Liver (tissue), 8 donors: ENCODE measurements at regions not wholly inside any gene's neighbourhood (a gene's known extent, or its start where the extent isn't known, plus 50 kb on each side); places are given as distances from the start of the nearest gene placed in this dataset.

Experiments used
- DNase-seq: peaks from one replicate; pipeline ENCODE4 v3.0.0-alpha.2; 2017; ENCODE audit warnings: low spot score
- H3K27ac ChIP-seq, 2 donors: one replicate each; pipeline ENCODE4 v1.7.0; 2013; ENCODE audit warnings: inconsistent platforms in 2 of 2, low read length in 2 of 2, control low read depth in 1 of 2, low read depth in 1 of 2, mild to moderate bottlenecking in 1 of 2
- H3K27me3 ChIP-seq, 4 donors: one replicate each; pipeline versions ENCODE4 v1.6.1 to v1.7.0; 2013; ENCODE audit warnings: low read length in 3 of 4, inconsistent platforms in 1 of 4, mild to moderate bottlenecking in 1 of 4, moderate library complexity in 1 of 4; ENCODE audit not compliant: control insufficient read depth in 4 of 4, insufficient read depth in 4 of 4
- H3K36me3 ChIP-seq, 4 donors: one replicate each; pipeline versions ENCODE4 v1.6.1 to v1.7.0; 2013; ENCODE audit warnings: low read length in 3 of 4, mild to moderate bottlenecking in 3 of 4, low read depth in 1 of 4, moderate library complexity in 1 of 4; ENCODE audit not compliant: control insufficient read depth in 4 of 4, insufficient read depth in 3 of 4
- H3K4me1 ChIP-seq, 4 donors: one replicate each; pipeline versions ENCODE4 v1.6.1 to v1.7.0; 2013; ENCODE audit warnings: low read length in 3 of 4, mild to moderate bottlenecking in 3 of 4, moderate library complexity in 1 of 4; ENCODE audit not compliant: control insufficient read depth in 4 of 4, insufficient read depth in 4 of 4
- H3K4me3 ChIP-seq, 3 donors: one replicate each; pipeline versions ENCODE4 v1.6.1 to v1.7.0; 2013; ENCODE audit warnings: low read length in 3 of 3, control low read depth in 1 of 3, low read depth in 1 of 3, mild to moderate bottlenecking in 1 of 3
- H3K9ac ChIP-seq, 2 donors: one replicate each; pipeline ENCODE4 v1.7.0; 2013; ENCODE audit warnings: low read length in 2 of 2, mild to moderate bottlenecking in 2 of 2, moderate library complexity in 2 of 2, control low read depth in 1 of 2, low read depth in 1 of 2
- H3K9me3 ChIP-seq, 4 donors: one replicate each; pipeline versions ENCODE4 v1.6.1 to v1.7.0; 2013; ENCODE audit warnings: low read length in 3 of 4; ENCODE audit not compliant: control insufficient read depth in 4 of 4
- ATF3 ChIP-seq: IDR thresholded peaks from 2 replicates; pipeline ENCODE4 v1.6.1; 2016; ENCODE audit warnings: antibody characterized with exemption
- CTCF ChIP-seq: fragments of 150-350 bp; IDR thresholded peaks from 2 replicates; pipeline ENCODE4 v1.5.1; 2017; ENCODE audit warnings: improper control_type of control experiment, low read depth, low read length; ENCODE audit not compliant: missing input control
- EGR1 ChIP-seq, 2 donors: IDR thresholded peaks; 2 replicates each; pipeline ENCODE4 v1.6.1; 2016 to 2018; ENCODE audit warnings: antibody characterized with exemption in 2 of 2, low read depth in 2 of 2
- FOXA1 ChIP-seq: IDR thresholded peaks from 2 replicates; pipeline ENCODE4 v1.6.1; 2016; ENCODE audit warnings: antibody characterized with exemption
- FOXA2 ChIP-seq: IDR thresholded peaks from 2 replicates; pipeline ENCODE4 v1.6.1; 2016; ENCODE audit warnings: antibody characterized with exemption
- GABPA ChIP-seq, 2 donors: IDR thresholded peaks in 1 of 2; conservative IDR thresholded peaks in 1 of 2; 2 replicates each; pipeline ENCODE4 v1.6.1; 2016; ENCODE audit warnings: antibody characterized with exemption in 2 of 2, mild to moderate bottlenecking in 1 of 2, moderate library complexity in 1 of 2
- HNF4A ChIP-seq, 2 donors: conservative IDR thresholded peaks; 2 replicates each; pipeline ENCODE4 v1.6.1; 2016; ENCODE audit warnings: antibody characterized with exemption in 2 of 2, mild to moderate bottlenecking in 2 of 2
- HNF4G ChIP-seq: IDR thresholded peaks from 2 replicates; pipeline ENCODE4 v1.6.1; 2016; ENCODE audit warnings: antibody characterized with exemption
- JUND ChIP-seq, 2 donors: IDR thresholded peaks; 2 replicates each; pipeline ENCODE4 v1.6.1; 2016; ENCODE audit warnings: antibody characterized with exemption in 2 of 2
- MAX ChIP-seq: IDR thresholded peaks from 2 replicates; pipeline ENCODE4 v1.6.1; 2016; ENCODE audit warnings: antibody characterized with exemption
- NR2F2 ChIP-seq: IDR thresholded peaks from 2 replicates; pipeline ENCODE4 v1.6.1; 2016; ENCODE audit warnings: antibody characterized with exemption
- RAD21 ChIP-seq, 2 donors: IDR thresholded peaks; 2 replicates each; pipeline ENCODE4 v1.6.1; 2016; ENCODE audit warnings: antibody characterized with exemption in 2 of 2, mild to moderate bottlenecking in 2 of 2
- REST ChIP-seq: IDR thresholded peaks from 2 replicates; pipeline ENCODE4 v1.6.1; 2016; ENCODE audit warnings: antibody characterized with exemption, mild to moderate bottlenecking
- RXRA ChIP-seq, 2 donors: IDR thresholded peaks; 2 replicates each; pipeline ENCODE4 v1.6.1; 2017 to 2018; ENCODE audit warnings: antibody characterized with exemption in 2 of 2, mild to moderate bottlenecking in 1 of 2
- SP1 ChIP-seq: IDR thresholded peaks from 2 replicates; pipeline ENCODE4 v1.6.1; 2018; ENCODE audit warnings: antibody characterized with exemption, mild to moderate bottlenecking
- YY1 ChIP-seq: IDR thresholded peaks from 2 replicates; pipeline ENCODE4 v1.6.1; 2016; ENCODE audit warnings: antibody characterized with exemption, mild to moderate bottlenecking
- ZBTB33 ChIP-seq: IDR thresholded peaks from 2 replicates; pipeline ENCODE4 v1.6.1; 2016; ENCODE audit warnings: antibody characterized with exemption
- WGBS: extraction: QIAGEN DNeasy Blood & Tissue Kit; methylation state at CpG from one replicate; pipeline ENCODE4 v1.1.7; 2013; 5-methylcytosine and 5-hydroxymethylcytosine counted together
- donor health status: healthy.
- donor health status: healthy.
- donor health status: healthy.
- donor health status: healthy.
- donor health status: healthy.

- H3K9me3 ChIP-seq = peaks cover 0 to 3% (median under 1%) of the 10 kb centered on the region in 4 donors
- no peaks in the 10 kb centered on the region for H3K36me3 ChIP-seq
- no peaks in the 10 kb centered on the region for H3K4me1 ChIP-seq
- 70% methylated on average over 6 of the region's 6 CpGs for WGBS
- H3K9ac ChIP-seq = no peak overlapping the region
- no peak for DNase-seq
- no peaks in the 10 kb centered on the region for H3K27me3 ChIP-seq
- no peak overlapping the region for H3K27ac ChIP-seq
- no peak for TF ChIP-seq REST
- TF ChIP-seq YY1 = no peak
- TF ChIP-seq RXRA (IDR thresholded peaks at IDR 0.05) = no peak
- TF ChIP-seq FOXA2 = no peak
- TF ChIP-seq GABPA (IDR thresholded peaks at IDR 0.05 in 1 of 2, conservative IDR thresholded peaks at IDR 0.05 in 1 of 2) = no peak
- no peak for TF ChIP-seq JUND (IDR thresholded peaks at IDR 0.05)
- no peak for TF ChIP-seq HNF4A (conservative IDR thresholded peaks at IDR 0.05)
- TF ChIP-seq EGR1 (IDR thresholded peaks at IDR 0.05; ENCODE audit: low read depth in 2 of 2) = no peak
- TF ChIP-seq RAD21 (IDR thresholded peaks at IDR 0.05) = no peak
- no peak for TF ChIP-seq SP1
- no peak for TF ChIP-seq ATF3
- TF ChIP-seq CTCF = no peak
- no peak for TF ChIP-seq HNF4G
- TF ChIP-seq ZBTB33 = no peak
- H3K4me3 ChIP-seq = no peak overlapping the region
These were observed 910.2 kb downstream of the TAF11L14 start for GRCh38 chr5:18544421-18544820.

- H3K27me3 ChIP-seq = no peaks in the 10 kb centered on the region
- TF ChIP-seq FOXA1 (no peak), NR2F2 (no peak), ATF3 (no peak), RAD21 (IDR thresholded peaks at IDR 0.05) (no peak), YY1 (no peak), HNF4A (conservative IDR thresholded peaks at IDR 0.05) (no peak), MAX (no peak), JUND (IDR thresholded peaks at IDR 0.05) (no peak), EGR1 (IDR thresholded peaks at IDR 0.05; ENCODE audit: low read depth in 2 of 2) (no peak), GABPA (IDR thresholded peaks at IDR 0.05 in 1 of 2, conservative IDR thresholded peaks at IDR 0.05 in 1 of 2) (no peak), REST (no peak), HNF4G (no peak), FOXA2 (no peak)
- H3K27ac ChIP-seq = no peak overlapping the region
- no peaks in the 10 kb centered on the region for H3K36me3 ChIP-seq
- H3K9me3 ChIP-seq = peaks cover 0 to 6% (median 1%) of the 10 kb centered on the region in 4 donors
- no peak for DNase-seq
- no peak overlapping the region for H3K4me3 ChIP-seq
- no peaks in the 10 kb centered on the region for H3K4me1 ChIP-seq
- H3K9ac ChIP-seq = no peak overlapping the region
These were observed 912.3 kb downstream of the TAF11L14 start for GRCh38 chr5:18546591-18546990.
